Motor neuron (in vitro differentiated cells): ENCODE measurements at regions not wholly inside any gene's neighbourhood (a gene's known extent, or its start where the extent isn't known, plus 50 kb on each side); places are given as distances from the start of the nearest gene placed in this dataset.

Source experiments
- ATAC-seq, 8 experiments: fragments of 200-7000 bp; cut with Tn5 transposase; replicated peaks in 6 of 8; 2 replicates each; pipeline ENCODE4 v1.8.0; 2021; ENCODE audit warnings: mild to moderate bottlenecking in 8 of 8, moderate library complexity in 8 of 8
- H3K27ac ChIP-seq, 2 donors: fragments of 250-450 bp; sonication (Bioruptor Pico); 2 replicates each; pipeline ENCODE4 v1.9.0; 2021; ENCODE audit warnings: antibody characterized with exemption in 2 of 2, mild to moderate bottlenecking in 2 of 2, moderate library complexity in 1 of 2
- H3K4me1 ChIP-seq, 2 donors: fragments of 250-450 bp; sonication (Bioruptor Pico); replicated peaks in 1 of 2; 2 replicates each; pipeline ENCODE4 v1.6.1; 2021; ENCODE audit warnings: antibody characterized with exemption in 2 of 2, mild to moderate bottlenecking in 2 of 2, moderate library complexity in 1 of 2
- H3K4me3 ChIP-seq, 5 donors: fragments of 250-450 bp; sonication (Bioruptor Pico); 2 replicates each; pipeline ENCODE4 v1.9.0; 2021; ENCODE audit warnings: antibody characterized with exemption in 5 of 5, mild to moderate bottlenecking in 5 of 5, moderate library complexity in 4 of 5
- WGBS, 10 experiments: fragments of 450-650 bp; shearing (Covaris generic); methylation state at CpG; one replicate each; pipeline ENCODE4 v1.0.0; 2022; 5-methylcytosine and 5-hydroxymethylcytosine counted together
- in situ Hi-C, 9 experiments: fragments of 400-800 bp; cut with MboI; loops; one replicate each; pipeline ENCODE4 v1.15.0; 2021; ENCODE audit warnings: low sequenced_read_pairs in 9 of 9, low pct_unique_long_range_greater_than_20kb in 2 of 9; ENCODE audit not compliant: unreplicated experiment in 9 of 9

- in situ Hi-C loops: no loop called here
- peaks cover 0 to 3% of the 10 kb centered on the region in 2 donors for H3K4me1 ChIP-seq
- WGBS, 10 experiments: 14 to 60% (median 37%) methylated on average over 1 to 7 of the region's 9 CpGs; no CpG with 5 or more reads in 1 of the 10 experiments
- ATAC-seq: no peak
- no peak overlapping the region for H3K4me3 ChIP-seq
- no peak overlapping the region for H3K27ac ChIP-seq
These were observed 308.3 kb downstream of the TBC1D4 start for GRCh38 chr13:75173457-75174356.

- H3K4me1 ChIP-seq: peaks cover 0 to 3% of the 10 kb centered on the region in 2 donors
- ATAC-seq: peak in 3 of 8 experiments; percentile 39 to 99 (median 44)
- no peak overlapping the region for H3K4me3 ChIP-seq
- in situ Hi-C loops: no loop called here
- H3K27ac ChIP-seq: no peak overlapping the region
- WGBS, 10 experiments: 30 to 83% (median 57%) methylated on average over 1 to 3 of the region's 3 CpGs; no CpG with 5 or more reads in 3 of the 10 experiments
These were observed 311.7 kb downstream of the TBC1D4 start for GRCh38 chr13:75170311-75170710.

- in situ Hi-C loops: no loop called here
- H3K4me3 ChIP-seq: no peak overlapping the region
- H3K27ac ChIP-seq: no peak overlapping the region
- no peak for ATAC-seq
- WGBS, 10 experiments: 2 to 100% (median 85%) methylated on average over 1 to 4 of the region's 4 CpGs
- H3K4me1 ChIP-seq: peaks cover 0 to 4% of the 10 kb centered on the region in 2 donors
These were observed 316.3 kb downstream of the TBC1D4 start for GRCh38 chr13:75165543-75166230.

GRCh38 chr13:75161804-75162203 is 320.2 kb downstream of the TBC1D4 start:
- 27 to 100% (median 89%) methylated on average over 1 to 8 of the region's 8 CpGs; no CpG with 5 or more reads in 3 of the 10 experiments for WGBS, 10 experiments
- in situ Hi-C loops: no loop called here
- H3K27ac ChIP-seq: no peak overlapping the region
- H3K4me3 ChIP-seq: no peak overlapping the region
- ATAC-seq: no peak
- peaks cover 0 to 5% of the 10 kb centered on the region in 2 donors for H3K4me1 ChIP-seq

GRCh38 chr13:75160984-75161383 is 321.0 kb downstream of the TBC1D4 start:
- Histone ChIP-seq H3K4me3 (no peak overlapping the region), H3K4me1 (peaks cover 0 to 5% of the 10 kb centered on the region in 2 donors), H3K27ac (no peak overlapping the region)
- in situ Hi-C loops: no loop called here
- ATAC-seq: peak in 5 of 8 experiments; percentile 32 to 67 (median 42)
- WGBS, 10 experiments: 20 to 83% (median 71%) methylated on average over 1 of the region's 1 CpG; no CpG with 5 or more reads in 3 of the 10 experiments

- Histone ChIP-seq H3K4me3 (no peak overlapping the region), H3K4me1 (no peaks in the 10 kb centered on the region), H3K27ac (no peak overlapping the region)
- WGBS, 10 experiments: 0 to 100% (median 77%) methylated on average over 1 to 4 of the region's 4 CpGs
- ATAC-seq: no peak
- in situ Hi-C loops: no loop called here
These were observed 327.6 kb downstream of the TBC1D4 start for GRCh38 chr13:75154331-75154730.

GRCh38 chr13:75153834-75154233 is 328.1 kb downstream of the TBC1D4 start:
- peak in 2 of 8 experiments; percentile 33 to 66 for ATAC-seq
- no peak overlapping the region for H3K27ac ChIP-seq
- H3K4me1 ChIP-seq: no peaks in the 10 kb centered on the region
- in situ Hi-C loops: no loop called here
- H3K4me3 ChIP-seq: no peak overlapping the region

GRCh38 chr13:75153386-75153785 is 328.6 kb downstream of the TBC1D4 start:
- in situ Hi-C loops: no loop called here
- Histone ChIP-seq H3K4me1 (no peaks in the 10 kb centered on the region), H3K4me3 (no peak overlapping the region), H3K27ac (no peak overlapping the region)
- WGBS, 10 experiments: 11 to 78% (median 41%) methylated on average over 2 to 4 of the region's 4 CpGs
- ATAC-seq: peak in 2 of 8 experiments; percentile 41 to 85

- Histone ChIP-seq H3K4me1 (no peaks in the 10 kb centered on the region), H3K27ac (no peak overlapping the region), H3K4me3 (no peak overlapping the region)
- 0 to 100% (median 57%) methylated on average over 1 to 3 of the region's 3 CpGs for WGBS, 10 experiments
- no peak for ATAC-seq
- in situ Hi-C loops: no loop called here
These were observed 330.8 kb downstream of the TBC1D4 start for GRCh38 chr13:75151081-75151643.

- no peak overlapping the region for H3K4me3 ChIP-seq
- H3K27ac ChIP-seq: no peak overlapping the region
- no peaks in the 10 kb centered on the region for H3K4me1 ChIP-seq
- in situ Hi-C loops: no loop called here
- no peak for ATAC-seq
These were observed 332.2 kb downstream of the TBC1D4 start for GRCh38 chr13:75149776-75150175.

GRCh38 chr13:75147946-75148345 is 334.0 kb downstream of the TBC1D4 start:
- Histone ChIP-seq H3K27ac (no peak overlapping the region), H3K4me3 (no peak overlapping the region), H3K4me1 (peaks cover under 1 to 7% of the 10 kb centered on the region in 2 donors)
- 8 to 100% (median 46%) methylated on average over 1 to 5 of the region's 5 CpGs for WGBS, 10 experiments
- ATAC-seq: no peak
- in situ Hi-C loops: no loop called here

- 20 to 100% (median 100%) methylated on average over 1 of the region's 1 CpG; no CpG with 5 or more reads in 5 of the 10 experiments for WGBS, 10 experiments
- Histone ChIP-seq H3K27ac (no peak overlapping the region), H3K4me1 (peaks cover 6 to 11% of the 10 kb centered on the region in 2 donors), H3K4me3 (no peak overlapping the region)
- in situ Hi-C loops: no loop called here
- ATAC-seq: peak in 2 of 8 experiments; percentile 31 to 39
These were observed 335.5 kb downstream of the TBC1D4 start for GRCh38 chr13:75146436-75146835.

GRCh38 chr13:75145927-75146326 is 336.0 kb downstream of the TBC1D4 start:
- 0 to 100% (median 83%) methylated on average over 1 of the region's 1 CpG; no CpG with 5 or more reads in 3 of the 10 experiments for WGBS, 10 experiments
- ATAC-seq: peak in 1 of 8 experiments; percentile 33
- no peak overlapping the region for H3K4me3 ChIP-seq
- H3K4me1 ChIP-seq: peaks cover 6 to 11% of the 10 kb centered on the region in 2 donors
- in situ Hi-C loops: no loop called here
- no peak overlapping the region for H3K27ac ChIP-seq
